HEK293T (cell line): ENCODE measurements at regions not wholly inside any gene's neighbourhood (a gene's known extent, or its start where the extent isn't known, plus 50 kb on each side); places are given as distances from the start of the nearest gene placed in this dataset.

Experiments used
- CTCF ChIA-PET: fragments of 350-600 bp; formaldehyde crosslinking; extraction: SDS; loops from one replicate; lab custom pipeline; 2021; ENCODE audit warnings: antibody characterized with exemption, inconsistent platforms; lab: Yijun Ruan, JAX
- POLR2A ChIA-PET: fragments of 350-600 bp; formaldehyde crosslinking; extraction: SDS; loops from one replicate; lab custom pipeline; 2020; ENCODE audit warnings: antibody characterized with exemption, inconsistent platforms; lab: Yijun Ruan, JAX
- DNase-seq: peaks from one replicate; pipeline ENCODE4 v3.0.0; 2012; ENCODE audit warnings: mixed read lengths; ENCODE audit errors: extremely low spot score
- ARNT ChIP-seq: fragments of 450-650 bp; IDR thresholded peaks from 2 replicates; pipeline ENCODE4 v1.6.1; 2017; ENCODE audit warnings: mild to moderate bottlenecking
- BHLHE40 ChIP-seq: fragments of 450-650 bp; IDR thresholded peaks from 2 replicates; pipeline ENCODE4 v1.6.1; 2016; ENCODE audit warnings: mild to moderate bottlenecking, moderate library complexity, borderline replicate concordance
- CTBP1 ChIP-seq: fragments of 450-650 bp; IDR thresholded peaks from 2 replicates; pipeline ENCODE4 v1.6.1; 2016; ENCODE audit warnings: borderline replicate concordance
- ELF4 ChIP-seq: fragments of 450-650 bp; IDR thresholded peaks from 2 replicates; pipeline ENCODE4 v1.6.1; 2017; ENCODE audit warnings: antibody characterized with exemption
- FOXA1 ChIP-seq: fragments of 450-650 bp; IDR thresholded peaks from 2 replicates; pipeline ENCODE4 v1.6.1; 2016; ENCODE audit warnings: mild to moderate bottlenecking
- FOXK2 ChIP-seq: fragments of 450-650 bp; IDR thresholded peaks from 2 replicates; pipeline ENCODE4 v1.6.1; 2016; ENCODE audit warnings: mild to moderate bottlenecking
- FOXM1 ChIP-seq: fragments of 450-650 bp; IDR thresholded peaks from 2 replicates; pipeline ENCODE4 v1.6.1; 2017; ENCODE audit warnings: mild to moderate bottlenecking, borderline replicate concordance
- HDGF ChIP-seq: fragments of 450-650 bp; IDR thresholded peaks from 2 replicates; pipeline ENCODE4 v1.6.1; 2017; ENCODE audit warnings: antibody characterized with exemption, borderline replicate concordance
- L3MBTL2 ChIP-seq: fragments of 450-650 bp; conservative IDR thresholded peaks from 2 replicates; pipeline ENCODE4 v1.6.1; 2016; ENCODE audit warnings: mild to moderate bottlenecking
- LEF1 ChIP-seq: fragments of 450-650 bp; IDR thresholded peaks from 2 replicates; pipeline ENCODE4 v1.6.1; 2017; ENCODE audit warnings: mild to moderate bottlenecking, borderline replicate concordance
- NFRKB ChIP-seq: fragments of 450-650 bp; IDR thresholded peaks from 2 replicates; pipeline ENCODE4 v1.6.1; 2016; ENCODE audit warnings: mild to moderate bottlenecking, moderate library complexity
- PKNOX1 ChIP-seq: fragments of 450-650 bp; IDR thresholded peaks from 2 replicates; pipeline ENCODE4 v1.6.1; 2016
- SP1 ChIP-seq: fragments of 450-650 bp; IDR thresholded peaks from 2 replicates; pipeline ENCODE4 v1.6.1; 2017
- SUZ12 ChIP-seq: fragments of 450-650 bp; IDR thresholded peaks from 2 replicates; pipeline ENCODE4 v1.6.1; 2016; ENCODE audit warnings: mild to moderate bottlenecking
- TARDBP ChIP-seq: fragments of 450-650 bp; IDR thresholded peaks from 2 replicates; pipeline ENCODE4 v1.6.1; 2016
- ZNF384 ChIP-seq: fragments of 450-650 bp; IDR thresholded peaks from 2 replicates; pipeline ENCODE4 v1.6.1; 2016

GRCh38 chr11:133708547-133709051, 136.7 kb downstream of the SPATA19 start:
- TF ChIP-seq FOXA1 (no peak), ZNF384 (no peak), PKNOX1 (no peak), LEF1 (no peak), FOXM1 (no peak), ELF4 (no peak), CTBP1 (no peak), NFRKB (no peak), FOXK2 (no peak), ARNT (no peak), HDGF (no peak), BHLHE40 (no peak), SP1 (no peak), SUZ12 (no peak), TARDBP (no peak), L3MBTL2 (no peak)
- CTCF ChIA-PET, result no interaction called here
- POLR2A ChIA-PET, result no interaction called here

GRCh38 chr11:133706925-133707794, 138.2 kb downstream of the SPATA19 start:
- no peak for TF ChIP-seq PKNOX1
- TF ChIP-seq ZNF384, result no peak
- no peak for TF ChIP-seq ELF4
- TF ChIP-seq HDGF, result no peak
- no peak for TF ChIP-seq NFRKB
- TF ChIP-seq LEF1, result no peak
- POLR2A ChIA-PET, result no interaction called here

More at GRCh38 chr11:133708547-133709051, 136.7 kb downstream of the SPATA19 start:
- no peak for DNase-seq

GRCh38 chr11:133705873-133706272, 139.4 kb downstream of the SPATA19 start:
- CTCF ChIA-PET, result no interaction called here
- DNase-seq, result no peak
- POLR2A ChIA-PET, result no interaction called here
- TF ChIP-seq FOXK2 (no peak), TARDBP (no peak), FOXA1 (no peak), FOXM1 (no peak)

More at GRCh38 chr11:133706925-133707794, 138.2 kb downstream of the SPATA19 start:
- DNase-seq, result no peak
- CTCF ChIA-PET, result no interaction called here

- ChIA-PET POLR2A (no interaction called here), CTCF (no interaction called here)
- DNase-seq, result no peak
- TF ChIP-seq NFRKB (no peak), PKNOX1 (no peak), TARDBP (no peak), LEF1 (no peak), ZNF384 (no peak), SP1 (no peak), BHLHE40 (no peak), SUZ12 (no peak), ARNT (no peak)
Measured at GRCh38 chr11:133705074-133705648, 140.2 kb downstream of the SPATA19 start.

GRCh38 chr11:133699071-133699470, 146.2 kb downstream of the SPATA19 start:
- POLR2A ChIA-PET, result no interaction called here
- TF ChIP-seq FOXA1 (no peak), ARNT (no peak), NFRKB (no peak), PKNOX1 (no peak), HDGF (no peak), BHLHE40 (no peak), CTBP1 (no peak), TARDBP (no peak), FOXK2 (no peak), LEF1 (no peak), SP1 (no peak), L3MBTL2 (no peak), ELF4 (no peak), FOXM1 (no peak), ZNF384 (no peak)
- CTCF ChIA-PET, result no interaction called here
- no peak for DNase-seq
